GM18519 (cell line): ENCODE measurements at regions not wholly inside any gene's neighbourhood (a gene's known extent, or its start where the extent isn't known, plus 50 kb on each side); places are given as distances from the start of the nearest gene placed in this dataset.
"Not testable (repeated sequence)": the region's sequence is repeated elsewhere in the genome, so short reads cannot be mapped to it uniquely, and the experiment has no call there.

ENCODE experiments used
- ATAC-seq: cut with Tn5 transposase; IDR thresholded peaks from one replicate; pipeline ENCODE4 v1.9.1; 2021; ENCODE audit warnings: mild to moderate bottlenecking, moderate library complexity; ENCODE audit not compliant: unreplicated experiment, low FRiP score

- no peak for ATAC-seq
Observed at GRCh38 chr2:212721026-212721451, 182.4 kb upstream of the ERBB4 start.

DNA sequence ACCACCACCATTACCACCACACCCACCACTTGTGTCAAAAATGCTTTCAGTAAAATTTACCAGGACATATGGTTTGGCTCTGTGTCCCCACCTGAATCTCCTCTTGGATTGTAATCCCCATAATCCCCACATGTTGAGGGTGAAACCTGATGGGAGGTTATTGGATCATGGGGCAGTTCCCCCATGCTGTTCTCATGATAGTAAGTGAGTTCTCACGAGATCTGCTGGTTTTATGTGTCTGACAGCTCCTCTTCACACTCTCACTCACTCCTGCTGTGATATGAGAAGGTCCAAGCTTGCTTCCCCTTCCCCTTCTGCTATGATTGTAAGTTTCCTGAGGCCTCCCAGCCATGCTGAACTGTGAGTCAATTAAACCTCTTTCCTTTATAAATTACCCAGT is 176.8 kb upstream of the ERBB4 start:
- not testable (repeated sequence) for ATAC-seq

- ATAC-seq: no peak
Observed at GRCh38 chr2:212713681-212714080, 175.1 kb upstream of the ERBB4 start.

GRCh38 chr2:212712991-212713390 is 174.4 kb upstream of the ERBB4 start:
- no peak for ATAC-seq

DNA sequence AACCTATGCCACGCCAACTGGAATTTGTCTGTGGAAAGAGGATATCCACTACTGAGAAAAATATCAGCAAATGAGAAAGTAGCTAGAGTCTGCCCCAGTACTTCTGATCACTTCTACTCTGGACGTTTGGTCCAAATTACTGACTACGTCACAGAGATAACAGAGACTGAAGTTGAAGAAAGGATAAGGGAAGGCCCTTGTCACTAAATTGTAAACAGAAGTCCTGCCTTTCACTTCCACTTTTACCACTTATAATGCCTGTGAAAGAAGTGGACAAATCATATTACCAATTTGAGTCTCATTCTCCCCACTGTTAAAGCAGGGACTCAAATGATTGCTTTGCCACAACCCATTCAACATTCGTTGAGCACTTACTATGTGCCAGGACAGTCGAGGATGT is 173.9 kb upstream of the ERBB4 start:
- ATAC-seq: peak; percentile 68

- ATAC-seq: no peak
Observed at GRCh38 chr2:212711856-212712255, 173.3 kb upstream of the ERBB4 start.

- no peak for ATAC-seq
Observed at GRCh38 chr2:212709280-212709679, 170.7 kb upstream of the ERBB4 start.

DNA sequence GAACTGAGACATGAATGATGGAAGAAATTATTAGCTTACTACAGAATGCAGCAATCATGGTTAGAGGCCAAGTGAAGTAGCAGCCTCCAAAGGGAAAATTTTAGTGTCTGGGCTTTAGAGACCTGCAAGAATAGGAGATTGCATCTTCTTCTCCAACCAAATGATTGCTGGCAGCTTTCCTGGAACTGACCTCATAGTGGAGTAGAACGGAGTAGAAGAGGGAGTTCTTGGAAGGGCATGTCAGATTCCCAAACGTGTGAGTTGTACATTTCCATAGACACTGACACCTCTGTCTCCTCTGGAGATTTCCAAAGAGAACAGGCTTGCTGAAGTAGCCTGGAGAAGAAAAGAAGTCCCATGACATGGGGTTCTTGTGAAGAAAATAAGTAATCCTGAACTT is 169.8 kb upstream of the ERBB4 start:
- no peak for ATAC-seq

GRCh38 chr2:212695426-212695825 is 156.8 kb upstream of the ERBB4 start:
- no peak for ATAC-seq

DNA sequence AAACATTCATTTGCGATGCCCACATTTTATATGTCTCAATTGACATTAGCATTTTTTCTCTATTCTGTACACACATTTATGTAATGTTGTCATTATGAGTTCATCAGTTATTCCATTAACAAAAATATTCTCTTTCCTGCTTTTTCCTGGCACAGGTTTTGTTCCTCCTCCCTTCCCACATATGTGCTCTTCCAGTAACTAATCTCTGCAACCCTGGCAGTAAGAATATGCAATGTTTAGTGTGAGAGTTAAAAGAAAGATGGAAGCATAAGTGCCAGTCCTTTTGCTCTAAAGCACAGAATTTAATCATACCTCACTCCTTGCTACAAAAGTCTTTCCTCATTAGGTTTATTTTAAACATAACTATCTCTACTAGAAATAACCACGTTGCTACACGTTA is 155.8 kb upstream of the ERBB4 start:
- ATAC-seq: no peak

DNA sequence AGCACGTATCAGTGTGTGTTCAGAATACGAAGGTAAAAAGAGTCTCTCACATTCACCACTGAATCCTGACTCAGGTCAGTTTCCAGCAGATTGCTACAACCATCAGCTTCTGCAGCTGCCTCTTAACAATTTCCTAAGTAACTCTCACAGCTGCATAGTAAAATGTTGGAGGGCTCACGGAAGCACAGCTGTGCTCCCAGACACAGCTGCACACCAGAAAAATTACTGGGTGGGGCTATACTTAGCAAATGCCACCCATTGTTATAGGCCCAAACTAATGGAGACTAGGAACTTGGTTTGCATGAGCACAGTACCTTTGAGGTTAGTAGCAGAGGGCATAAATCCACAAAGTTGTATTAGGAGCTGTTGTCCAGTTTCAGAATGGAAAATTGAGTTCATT is 153.9 kb upstream of the ERBB4 start:
- no peak for ATAC-seq

GRCh38 chr2:212686285-212686895 is 147.8 kb upstream of the ERBB4 start:
- peak; percentile 77 for ATAC-seq

- no peak for ATAC-seq
Observed at GRCh38 chr2:212683346-212684097, 144.9 kb upstream of the ERBB4 start.

DNA sequence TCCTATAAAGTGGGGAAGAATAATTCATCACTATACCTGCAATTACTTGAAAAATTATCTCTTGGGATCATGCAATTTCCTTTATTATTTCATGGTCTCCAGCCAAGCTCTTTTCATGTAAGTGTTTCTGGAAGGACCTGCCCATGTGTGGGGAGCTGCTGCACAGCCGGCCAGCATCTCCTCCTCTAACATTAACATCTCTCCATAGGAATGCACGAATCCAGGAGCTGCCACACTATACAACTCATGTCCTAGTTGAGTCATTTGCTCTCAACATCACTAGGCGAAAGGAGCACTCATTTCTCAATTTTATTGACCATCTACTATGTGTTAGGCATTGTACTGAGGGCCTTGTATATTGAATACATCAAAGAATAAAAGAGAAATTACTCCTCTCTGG is 144.3 kb upstream of the ERBB4 start:
- no peak for ATAC-seq

DNA sequence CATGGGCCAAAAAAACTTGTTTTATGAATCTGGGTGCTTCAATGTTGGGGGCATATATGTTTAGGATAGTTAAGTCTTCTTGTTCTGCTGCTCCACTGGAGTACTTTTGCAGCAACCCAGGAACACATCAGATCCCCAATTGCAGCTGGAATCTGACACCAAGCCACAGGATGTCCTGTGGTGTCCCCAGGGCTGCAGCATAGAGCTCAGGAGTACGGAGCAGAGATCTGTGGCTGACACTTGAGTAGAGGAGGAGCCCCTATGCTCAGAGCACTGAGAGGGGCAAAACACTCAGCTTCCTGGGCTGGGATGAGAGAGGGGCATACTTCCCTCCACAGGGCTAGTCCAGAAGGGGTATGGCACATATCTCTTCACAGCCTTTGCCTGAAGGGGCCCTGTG is 138.9 kb upstream of the ERBB4 start:
- no peak for ATAC-seq

GRCh38 chr2:212672186-212672585 is 133.6 kb upstream of the ERBB4 start:
- no peak for ATAC-seq

DNA sequence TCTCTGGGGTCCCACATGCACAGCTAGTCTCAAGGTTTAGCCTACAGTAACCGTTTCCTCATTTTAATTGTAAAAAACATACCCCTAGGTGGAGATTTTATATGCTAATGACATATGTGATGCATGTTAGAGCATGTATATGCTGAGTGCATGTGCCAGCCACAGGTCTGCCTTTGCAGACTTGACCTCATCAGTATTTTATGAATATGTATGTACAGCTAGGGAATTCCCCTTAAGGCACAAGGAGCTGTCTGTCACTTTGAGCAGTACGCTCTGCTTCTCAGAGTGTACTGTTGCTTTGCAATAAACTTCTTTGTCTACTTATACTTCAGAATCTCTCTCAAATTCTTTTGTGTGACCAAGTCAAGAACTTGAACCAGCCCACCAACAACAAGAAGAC is 131.2 kb upstream of the ERBB4 start:
- ATAC-seq: no peak

GRCh38 chr2:212667751-212668316 is 129.2 kb upstream of the ERBB4 start:
- ATAC-seq: no peak

GRCh38 chr2:212665948-212666347 is 127.3 kb upstream of the ERBB4 start:
- ATAC-seq: no peak

GRCh38 chr2:212659441-212659840 is 120.8 kb upstream of the ERBB4 start:
- no peak for ATAC-seq

GRCh38 chr2:212649646-212650045 is 111.0 kb upstream of the ERBB4 start:
- no peak for ATAC-seq
